Calu3 (cell line): ENCODE measurements at regions not wholly inside any gene's neighbourhood (a gene's known extent, or its start where the extent isn't known, plus 50 kb on each side); places are given as distances from the start of the nearest gene placed in this dataset.

ENCODE experiments used
- BruUV-seq: library from RNA; stranded (reverse); fragments of 400-500 nt; replicated peaks from 2 replicates; lab custom pipeline; 2021; lab: Mats Ljungman, UMichigan
- CTCF ChIA-PET: fragments of 300-600 bp; sonication (Branson Sonifier 250); formaldehyde crosslinking; loops from one replicate; lab custom pipeline; 2022; ENCODE audit warnings: antibody characterized with exemption; lab: Charles Lee
- DNase-seq: peaks from one replicate; pipeline ENCODE4 v3.0.0; 2022
- H3K27ac Mint-ChIP-seq: one replicate; pipeline ENCODE4 v1.8.0; 2022; ENCODE audit warnings: mixed read lengths; ENCODE audit not compliant: unreplicated experiment
- H3K27me3 Mint-ChIP-seq: one replicate; pipeline ENCODE4 v1.8.0; 2022; ENCODE audit warnings: mixed read lengths; ENCODE audit not compliant: unreplicated experiment
- H3K36me3 Mint-ChIP-seq: one replicate; pipeline ENCODE4 v1.8.0; 2022; ENCODE audit warnings: mild to moderate bottlenecking, moderate library complexity, mixed read lengths; ENCODE audit not compliant: insufficient read depth, unreplicated experiment
- H3K4me1 Mint-ChIP-seq: one replicate; pipeline ENCODE4 v1.8.0; 2022; ENCODE audit warnings: mild to moderate bottlenecking, low read depth, mixed read lengths; ENCODE audit not compliant: unreplicated experiment
- H3K4me3 Mint-ChIP-seq: one replicate; pipeline ENCODE4 v1.8.0; 2022; ENCODE audit warnings: mild to moderate bottlenecking, low read depth, moderate library complexity, mixed read lengths; ENCODE audit not compliant: unreplicated experiment
- H3K9me3 Mint-ChIP-seq: one replicate; pipeline ENCODE4 v1.8.0; 2022; ENCODE audit warnings: low read depth, mixed read lengths; ENCODE audit not compliant: unreplicated experiment
- intact Hi-C: fragments of 100-400 bp; cut with micrococcal nuclease; formaldehyde crosslinking; loops from one replicate; pipeline ENCODE4 v1.10.0; 2022; ENCODE audit not compliant: unreplicated experiment
- TF ChIP-seq, protein P1 (sequence below): fragments of 200-600 bp; IDR thresholded peaks from one replicate; pipeline ENCODE4 v1.8.0; 2022; ENCODE audit warnings: antibody characterized with exemption; ENCODE audit not compliant: unreplicated experiment

- no peak overlapping the region for H3K4me3 Mint-ChIP-seq
- CTCF ChIA-PET = no interaction called here
- no peaks in the 10 kb centered on the region for H3K4me1 Mint-ChIP-seq
- no peaks in the 10 kb centered on the region for H3K36me3 Mint-ChIP-seq
- no peaks in the 10 kb centered on the region for H3K27me3 Mint-ChIP-seq
- TF ChIP-seq, protein P1, sequence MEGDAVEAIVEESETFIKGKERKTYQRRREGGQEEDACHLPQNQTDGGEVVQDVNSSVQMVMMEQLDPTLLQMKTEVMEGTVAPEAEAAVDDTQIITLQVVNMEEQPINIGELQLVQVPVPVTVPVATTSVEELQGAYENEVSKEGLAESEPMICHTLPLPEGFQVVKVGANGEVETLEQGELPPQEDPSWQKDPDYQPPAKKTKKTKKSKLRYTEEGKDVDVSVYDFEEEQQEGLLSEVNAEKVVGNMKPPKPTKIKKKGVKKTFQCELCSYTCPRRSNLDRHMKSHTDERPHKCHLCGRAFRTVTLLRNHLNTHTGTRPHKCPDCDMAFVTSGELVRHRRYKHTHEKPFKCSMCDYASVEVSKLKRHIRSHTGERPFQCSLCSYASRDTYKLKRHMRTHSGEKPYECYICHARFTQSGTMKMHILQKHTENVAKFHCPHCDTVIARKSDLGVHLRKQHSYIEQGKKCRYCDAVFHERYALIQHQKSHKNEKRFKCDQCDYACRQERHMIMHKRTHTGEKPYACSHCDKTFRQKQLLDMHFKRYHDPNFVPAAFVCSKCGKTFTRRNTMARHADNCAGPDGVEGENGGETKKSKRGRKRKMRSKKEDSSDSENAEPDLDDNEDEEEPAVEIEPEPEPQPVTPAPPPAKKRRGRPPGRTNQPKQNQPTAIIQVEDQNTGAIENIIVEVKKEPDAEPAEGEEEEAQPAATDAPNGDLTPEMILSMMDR = no peak
- no peak overlapping the region for H3K27ac Mint-ChIP-seq
- BruUV-seq = no TSS peak
- no peak for DNase-seq
- intact Hi-C loops = no loop called here
- H3K9me3 Mint-ChIP-seq = no peaks in the 10 kb centered on the region
These were observed 225.3 kb upstream of the CXorf66 start for GRCh38 chrX:140190441-140191108.

DNA sequence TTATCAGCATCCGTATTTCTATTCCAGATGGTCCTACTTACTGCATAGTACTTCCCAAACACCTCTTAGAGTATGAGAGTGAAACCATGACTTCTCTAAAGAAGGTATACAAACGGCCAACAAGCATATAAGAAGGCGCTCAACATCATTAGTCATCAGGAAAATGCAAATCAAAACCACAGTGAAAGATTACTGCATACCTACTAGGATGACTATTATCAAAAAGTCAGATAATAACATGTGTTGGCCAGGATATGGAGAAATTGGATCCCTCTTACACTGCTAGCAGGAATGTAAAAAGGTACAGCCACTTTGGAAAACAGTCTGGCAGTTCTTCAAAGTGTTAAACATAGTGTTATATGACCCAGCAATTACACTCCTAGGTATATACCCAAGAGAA, 215.3 kb upstream of the CXorf66 start:
- no peak overlapping the region for H3K27ac Mint-ChIP-seq
- DNase-seq = peak; percentile 2
- no TSS peak for BruUV-seq
- TF ChIP-seq, protein P1 = no peak
- H3K4me1 Mint-ChIP-seq = peaks cover 7% of the 10 kb centered on the region
- H3K9me3 Mint-ChIP-seq = peaks cover 3% of the 10 kb centered on the region
- no peak overlapping the region for H3K4me3 Mint-ChIP-seq
- CTCF ChIA-PET = no interaction called here
- intact Hi-C loops = loop anchor here (5.0 kb wide), 1 partner anchor 38 kb away; no protein-coding TSS in a partner anchor
- H3K27me3 Mint-ChIP-seq = no peaks in the 10 kb centered on the region
- no peaks in the 10 kb centered on the region for H3K36me3 Mint-ChIP-seq

GRCh38 chrX:140177821-140178220, 212.5 kb upstream of the CXorf66 start:
- Mint-ChIP-seq H3K9me3 (peaks cover 5% of the 10 kb centered on the region), H3K4me1 (peaks cover 7% of the 10 kb centered on the region), H3K27ac (no peak overlapping the region), H3K36me3 (no peaks in the 10 kb centered on the region), H3K4me3 (no peak overlapping the region), H3K27me3 (no peaks in the 10 kb centered on the region)
- intact Hi-C loops = no loop called here
- BruUV-seq = no TSS peak
- DNase-seq = no peak
- TF ChIP-seq, protein P1 = no peak
- CTCF ChIA-PET = no interaction called here

DNA sequence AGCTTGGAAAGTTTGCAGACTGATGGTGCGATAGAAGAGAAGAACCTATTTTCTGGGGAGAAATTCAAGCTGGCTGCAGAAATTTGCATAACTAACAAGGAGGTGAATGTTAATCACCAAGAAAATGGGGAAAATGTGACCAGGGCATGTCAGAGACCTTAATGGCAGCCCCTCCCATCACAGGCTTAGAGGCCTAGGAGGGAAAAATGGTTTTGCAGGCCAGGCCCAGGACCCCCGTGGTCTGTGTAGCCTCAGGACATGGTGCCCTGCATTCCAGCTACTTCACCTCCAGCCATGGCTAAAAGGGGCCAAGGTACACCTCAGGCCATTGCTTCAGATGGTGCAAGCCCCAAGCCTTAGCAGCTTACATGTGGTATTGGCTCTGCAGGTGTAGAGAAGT, 207.1 kb upstream of the CXorf66 start:
- peaks cover 7% of the 10 kb centered on the region for H3K4me1 Mint-ChIP-seq
- no peaks in the 10 kb centered on the region for H3K27me3 Mint-ChIP-seq
- DNase-seq = no peak
- intact Hi-C loops = no loop called here
- no peak overlapping the region for H3K27ac Mint-ChIP-seq
- H3K9me3 Mint-ChIP-seq = peaks cover 8% of the 10 kb centered on the region
- no TSS peak for BruUV-seq
- CTCF ChIA-PET = no interaction called here
- H3K36me3 Mint-ChIP-seq = no peaks in the 10 kb centered on the region
- H3K4me3 Mint-ChIP-seq = no peak overlapping the region
- TF ChIP-seq, protein P1 = no peak
